Astrocyte of the hippocampus (primary cell): ENCODE measurements at regions not wholly inside any gene's neighbourhood (a gene's known extent, or its start where the extent isn't known, plus 50 kb on each side); places are given as distances from the start of the nearest gene placed in this dataset.
"Not testable (repeated sequence)": the region's sequence is repeated elsewhere in the genome, so short reads cannot be mapped to it uniquely, and the experiment has no call there.

Source experiments
- DNase-seq: peaks from one replicate; pipeline ENCODE4 v3.0.0; 2011; ENCODE audit warnings: low read depth, low spot score

- no peak for DNase-seq
These were observed 260.1 kb downstream of the PRELID2 start for GRCh38 chr5:145574889-145575573.

GRCh38 chr5:145568581-145568980 is 266.6 kb downstream of the PRELID2 start:
- DNase-seq, result no peak

GRCh38 chr5:145562931-145563330 is 272.2 kb downstream of the PRELID2 start:
- DNase-seq, result peak; percentile 28

GRCh38 chr5:145558288-145558687 is 276.9 kb downstream of the PRELID2 start:
- DNase-seq, result no peak

DNA sequence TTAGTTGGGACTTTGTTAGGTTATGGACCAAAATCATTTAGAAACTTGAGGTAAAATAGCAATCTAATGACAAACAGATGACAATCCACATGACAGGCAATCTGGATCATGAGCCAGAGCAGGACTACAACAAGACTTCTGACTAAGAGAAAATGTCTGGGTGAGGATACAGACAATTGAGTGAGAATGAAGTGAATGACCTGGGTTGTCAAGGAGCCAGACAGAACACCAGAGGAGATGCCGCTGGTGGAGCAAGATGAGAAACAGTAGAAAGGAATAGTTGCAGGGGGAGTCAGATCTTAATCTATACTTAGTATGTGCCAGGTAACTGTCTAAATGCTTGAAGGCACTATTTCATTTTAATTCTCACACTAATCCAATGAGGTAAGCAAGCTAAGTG is 277.8 kb downstream of the PRELID2 start:
- DNase-seq, result no peak

- DNase-seq, result peak; percentile 91
These were observed 280.7 kb downstream of the PRELID2 start for GRCh38 chr5:145554399-145554798.

GRCh38 chr5:145553177-145553576 is 282.0 kb downstream of the PRELID2 start:
- no peak for DNase-seq

DNA sequence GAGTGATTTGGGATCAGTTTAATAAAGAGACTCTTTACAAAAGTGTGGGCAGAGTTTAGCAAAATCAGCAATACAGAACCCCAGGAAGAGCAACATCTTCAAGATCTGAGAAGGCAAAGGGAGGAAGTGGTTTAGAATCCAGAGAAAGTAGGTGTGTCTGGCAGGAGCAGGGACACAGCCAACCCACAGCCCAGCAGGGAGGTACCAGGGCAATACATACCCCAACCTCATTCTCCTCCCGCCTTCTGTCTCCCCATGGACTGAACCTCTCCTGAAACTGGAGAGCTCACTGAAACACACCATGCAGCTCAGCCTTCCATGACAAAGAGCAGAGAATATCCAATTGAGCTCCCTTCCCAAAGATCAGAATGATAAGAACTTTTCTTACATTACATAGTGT is 283.4 kb downstream of the PRELID2 start:
- DNase-seq, result no peak

DNA sequence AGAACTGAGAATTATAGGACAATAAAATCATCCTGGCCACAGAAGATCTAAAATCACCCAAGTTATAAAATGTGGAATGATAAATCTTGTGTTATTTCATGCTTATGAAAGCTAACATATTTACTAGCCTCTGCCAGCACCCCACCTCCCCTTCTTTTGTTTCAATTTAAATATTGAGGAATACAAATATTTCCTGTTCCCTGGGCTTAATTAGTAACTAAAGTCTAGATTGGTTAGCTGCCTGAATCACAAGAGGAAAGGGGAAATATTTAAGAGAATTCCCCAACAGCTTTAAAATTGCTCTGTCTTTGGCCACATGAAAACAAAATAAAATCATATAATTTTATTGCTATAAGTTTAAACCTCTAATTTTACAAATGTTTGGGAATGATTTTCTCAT is 287.0 kb downstream of the PRELID2 start:
- no peak for DNase-seq

GRCh38 chr5:145544401-145544800 is 290.7 kb downstream of the PRELID2 start:
- no peak for DNase-seq

- no peak for DNase-seq
These were observed 291.2 kb downstream of the PRELID2 start for GRCh38 chr5:145543968-145544367.

DNA sequence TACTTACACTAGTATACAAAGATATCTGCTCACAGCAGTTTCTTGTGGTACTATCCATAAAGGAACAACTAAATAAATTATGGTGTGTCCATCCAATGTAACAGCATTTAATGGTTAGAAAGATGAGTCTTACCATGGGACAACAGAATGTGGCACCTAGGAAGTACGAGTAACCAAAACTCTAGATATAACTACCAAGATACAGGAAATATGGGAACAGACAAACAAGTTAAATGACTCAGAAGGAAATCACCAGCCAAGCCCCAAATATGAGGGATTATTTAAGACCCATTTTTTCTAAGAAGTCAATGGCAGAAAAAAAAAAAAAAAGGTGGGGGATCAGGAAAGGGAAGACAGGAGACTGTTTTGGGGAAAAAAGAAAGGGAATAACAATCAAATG is 294.8 kb downstream of the PRELID2 start:
- DNase-seq, result no peak

- no peak for DNase-seq
These were observed 295.9 kb downstream of the PRELID2 start for GRCh38 chr5:145539201-145539600.

- DNase-seq, result no peak
These were observed 299.0 kb downstream of the PRELID2 start for GRCh38 chr5:145536133-145536532.

- peak; percentile 91 for DNase-seq
These were observed 304.0 kb downstream of the PRELID2 start for GRCh38 chr5:145531038-145531734.

DNA sequence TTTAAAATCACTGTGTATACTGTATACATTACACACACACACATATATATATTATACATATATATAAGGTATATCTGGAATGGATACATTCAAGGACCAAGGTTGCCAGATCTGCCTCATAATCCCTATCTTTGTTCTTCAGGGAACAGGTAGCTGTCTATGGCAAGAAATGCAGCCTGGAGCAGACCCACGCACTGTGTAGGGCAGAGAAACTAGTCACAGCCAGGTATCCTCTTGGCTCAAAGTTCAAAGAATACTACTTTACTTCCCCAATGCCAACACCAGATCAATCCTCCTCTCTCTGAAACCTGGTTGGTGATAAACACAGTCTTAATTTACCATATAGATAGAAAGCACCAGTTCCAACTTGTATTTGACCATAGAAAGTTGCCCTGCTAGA is 313.6 kb downstream of the PRELID2 start:
- no peak for DNase-seq

GRCh38 chr5:145521066-145521465 is 314.1 kb downstream of the PRELID2 start:
- peak; percentile 60 for DNase-seq

DNA sequence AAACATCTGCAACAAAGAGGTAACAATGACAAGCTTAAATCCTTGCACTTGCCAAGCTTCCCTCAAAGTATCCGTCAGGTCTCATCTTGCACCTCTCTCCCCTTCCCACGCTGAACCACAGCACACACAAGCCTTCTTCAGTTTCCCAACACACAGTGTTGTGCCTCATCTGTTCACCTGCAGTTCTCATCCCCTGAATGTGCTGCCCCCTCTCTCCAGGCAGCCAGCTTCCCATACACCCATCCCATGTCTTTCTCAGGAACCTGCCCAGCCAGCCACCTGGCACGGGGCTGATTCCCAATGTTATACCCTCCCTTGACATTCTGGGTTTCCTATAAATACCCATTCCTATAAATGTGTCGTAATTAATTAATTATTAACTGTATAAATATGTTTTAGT is 314.8 kb downstream of the PRELID2 start:
- no peak for DNase-seq

DNA sequence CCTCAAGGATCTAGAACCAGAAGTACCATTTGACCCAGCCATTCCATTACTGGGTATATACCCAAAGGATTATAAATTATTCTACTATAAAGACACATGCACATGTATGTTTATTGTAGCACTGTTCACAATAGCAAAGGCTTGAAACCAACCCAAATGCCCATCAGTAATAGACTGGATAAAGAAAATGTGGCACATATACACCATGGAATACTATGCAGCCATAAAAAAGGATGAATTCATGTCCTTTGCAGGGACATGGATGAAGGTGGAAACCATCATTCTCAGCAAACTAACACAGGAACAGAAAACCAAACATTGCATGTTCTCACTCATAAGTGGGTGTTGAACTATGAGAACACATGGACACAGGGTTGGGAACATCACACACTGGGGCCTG is 317.6 kb downstream of the PRELID2 start:
- DNase-seq, result not testable (repeated sequence)

DNA sequence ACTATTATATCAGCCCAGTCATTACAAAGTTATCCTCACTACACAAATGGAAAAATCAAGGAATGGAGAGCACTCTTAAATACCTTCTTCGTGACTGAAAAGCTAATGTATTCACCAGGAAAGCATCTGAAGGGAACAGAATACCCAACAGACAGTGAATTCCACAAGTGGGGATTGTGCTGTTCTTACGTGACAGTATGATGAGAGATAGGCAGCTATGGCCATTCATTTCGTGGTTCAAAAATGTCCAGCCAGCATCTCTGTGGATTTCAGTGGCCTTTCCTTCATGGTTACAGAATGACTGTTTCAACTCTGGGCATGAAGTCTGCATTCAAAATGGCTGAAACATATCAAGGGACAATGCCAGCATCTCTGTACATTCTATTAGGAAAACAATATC is 323.8 kb downstream of the PRELID2 start:
- no peak for DNase-seq

GRCh38 chr5:145510769-145511168 is 324.4 kb downstream of the PRELID2 start:
- no peak for DNase-seq

DNA sequence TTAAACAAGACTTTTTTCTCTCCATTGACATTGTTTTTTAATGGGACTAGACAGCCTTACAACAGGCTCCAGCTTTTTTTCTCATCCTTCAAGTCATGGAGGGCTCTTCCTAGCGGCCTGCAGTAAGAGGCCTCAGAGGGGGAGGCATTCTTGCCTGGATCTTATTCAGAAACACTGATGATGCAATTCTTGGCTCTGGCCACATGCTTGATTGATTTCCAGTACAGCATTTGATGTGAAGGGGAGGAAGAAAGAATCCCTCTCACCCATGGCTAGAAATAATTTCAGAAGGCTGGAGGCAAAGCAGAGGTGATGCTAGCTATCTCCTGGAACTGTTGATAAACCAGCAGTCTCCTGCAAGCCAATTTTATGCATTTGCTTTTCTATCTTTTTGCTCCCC is 324.8 kb downstream of the PRELID2 start:
- peak; percentile 68 for DNase-seq

- DNase-seq, result no peak
These were observed 325.6 kb downstream of the PRELID2 start for GRCh38 chr5:145509336-145510136.
